ENCODE measurements at regions not wholly inside any gene's neighbourhood (a gene's known extent, or its start where the extent isn't known, plus 50 kb on each side); places are given as distances from the start of the nearest gene placed in this dataset.
A peak's percentile ranks its signal among the peaks of the same experiment; 100 is the strongest.
"Not testable (repeated sequence)": the region's sequence is repeated elsewhere in the genome, so short reads cannot be mapped to it uniquely, and the experiment has no call there.

- no peak for DNase-seq
These were observed 135.7 kb downstream of the IGF1 start for GRCh38 chr12:102344691-102345090.

DNA sequence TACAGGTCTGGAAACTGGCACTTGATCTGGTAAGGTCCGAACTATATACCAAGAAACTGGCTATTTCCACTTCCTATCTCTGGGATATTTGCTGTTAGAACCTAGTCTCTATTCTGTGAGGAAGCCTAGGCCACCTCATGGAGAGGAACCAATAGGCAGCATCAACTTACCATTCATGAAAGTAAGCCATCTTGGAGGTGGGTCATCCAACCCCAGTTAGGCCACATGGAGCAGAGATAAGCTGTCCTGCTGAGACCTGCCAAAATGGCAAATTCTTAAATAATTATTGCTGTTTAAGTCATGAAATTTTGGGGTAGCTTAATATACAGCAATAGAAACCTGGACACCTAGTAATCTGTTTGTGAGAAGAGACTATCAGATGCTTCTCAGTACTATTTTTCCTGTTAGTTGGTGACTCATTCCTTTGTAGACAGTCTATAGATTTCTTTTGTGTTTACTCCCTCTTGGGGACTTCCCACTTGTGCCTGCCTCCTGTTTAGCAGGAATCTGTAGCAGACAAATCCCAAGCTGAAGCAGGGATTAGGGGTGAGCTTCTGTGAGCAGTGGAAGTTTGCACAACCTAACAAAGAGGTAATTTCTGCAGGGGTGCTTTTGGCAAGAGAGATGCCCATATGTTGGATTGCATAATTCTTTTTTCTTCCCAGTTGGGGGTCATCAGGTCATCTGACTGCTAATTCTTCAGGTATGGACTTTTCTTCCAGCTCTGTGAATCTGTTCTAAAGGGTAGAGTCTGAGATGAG lies 136.8 kb downstream of the IGF1 start:
- DNase-seq, result no peak

DNA sequence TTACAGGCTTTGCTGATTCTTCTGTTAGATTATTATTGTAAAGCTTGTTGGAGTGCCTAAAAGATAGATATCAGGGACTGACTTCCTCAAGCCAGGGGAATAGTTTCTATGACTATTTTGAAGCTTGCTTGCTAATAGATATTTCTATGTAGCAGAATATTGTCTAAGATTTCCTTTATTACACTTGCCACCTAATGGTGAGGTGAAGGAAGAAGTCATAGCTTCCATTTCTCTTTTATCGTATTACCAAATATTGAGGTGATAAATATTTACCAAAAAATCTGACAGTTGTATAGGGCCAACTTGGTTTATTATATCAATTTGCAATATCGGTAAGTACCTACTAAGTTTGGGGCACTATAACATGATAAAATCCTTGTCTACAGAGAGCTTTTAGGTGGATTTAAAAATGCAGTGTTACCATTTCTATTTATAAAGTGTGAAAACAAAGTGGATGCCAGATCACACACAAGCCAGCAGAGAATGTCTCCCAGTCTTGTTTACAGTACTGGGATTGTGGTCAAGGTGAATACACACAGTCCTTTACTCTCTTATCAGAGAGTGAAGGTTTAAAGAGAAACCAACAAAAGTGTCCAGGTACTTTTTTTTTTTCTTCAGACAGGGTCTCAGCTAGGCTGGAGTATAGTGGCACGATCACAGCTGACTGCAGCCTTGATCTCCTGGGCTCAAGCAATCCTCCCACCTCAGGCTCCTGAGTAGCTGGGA lies 137.9 kb downstream of the IGF1 start:
- no peak for DNase-seq

DNA sequence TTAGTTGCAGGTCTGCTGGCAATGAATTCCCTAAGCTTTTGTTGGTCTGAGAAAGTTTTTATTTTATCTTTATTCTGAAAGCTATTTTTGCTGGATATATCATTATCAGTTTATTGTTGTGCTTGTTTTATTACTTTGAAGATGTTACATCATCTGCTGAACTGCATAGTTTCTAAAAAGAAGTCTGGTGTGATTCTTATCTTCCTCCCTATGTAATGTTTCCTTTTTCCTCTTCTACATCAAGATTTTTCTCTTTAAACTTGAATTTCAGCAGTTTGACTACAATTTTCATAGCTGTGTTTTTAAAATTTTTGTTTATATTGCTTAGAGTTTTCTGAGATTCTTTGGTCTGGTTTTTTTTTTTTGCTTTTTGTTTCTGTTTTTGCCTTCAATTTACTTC lies 137.1 kb upstream of the PMCH start:
- no peak for DNase-seq

- DNase-seq, result no peak
These were observed 133.8 kb upstream of the PMCH start for GRCh38 chr12:102331419-102331818.

GRCh38 chr12:102329883-102330282 lies 132.2 kb upstream of the PMCH start:
- DNase-seq, result no peak

- DNase-seq, result no peak
These were observed 129.3 kb upstream of the PMCH start for GRCh38 chr12:102326982-102327381.

DNA sequence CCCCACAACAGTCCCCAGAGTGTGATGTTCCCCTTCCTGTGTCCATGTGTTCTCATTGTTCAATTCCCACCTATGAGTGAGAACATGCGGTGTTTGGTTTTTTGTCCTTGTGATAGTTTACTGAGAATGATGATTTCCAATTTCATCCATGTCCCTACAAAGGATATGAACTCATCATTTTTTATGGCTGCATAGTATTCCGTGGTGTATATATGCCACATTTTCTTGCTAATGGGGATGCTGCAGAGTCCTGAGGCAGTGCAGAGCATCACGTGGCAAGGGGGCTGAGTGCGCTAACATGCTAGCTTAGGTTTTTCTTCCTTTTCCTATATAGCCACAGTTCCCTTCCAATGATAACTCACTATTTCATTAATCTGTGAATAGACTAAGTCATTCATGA lies 127.5 kb upstream of the PMCH start:
- DNase-seq, result not testable (repeated sequence)

DNA sequence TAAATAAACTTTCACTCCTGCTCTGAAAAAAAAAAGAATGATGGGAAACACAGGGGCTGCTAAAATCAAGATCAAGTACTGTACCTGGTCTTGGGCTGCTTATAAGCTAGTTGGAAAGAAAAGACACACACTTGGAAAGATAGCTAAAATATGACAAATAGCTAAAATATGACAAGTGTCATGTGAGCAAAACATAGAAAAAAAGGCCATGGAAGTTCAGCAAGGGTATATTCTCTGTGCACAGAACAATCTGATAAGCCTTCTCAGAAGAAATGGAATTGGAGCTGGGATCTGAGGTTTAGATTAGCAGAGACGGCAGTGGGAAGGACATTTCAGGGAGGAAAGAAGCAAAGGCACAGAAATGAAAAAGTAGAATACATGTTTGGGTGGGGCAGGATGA lies 126.2 kb upstream of the PMCH start:
- no peak for DNase-seq

DNA sequence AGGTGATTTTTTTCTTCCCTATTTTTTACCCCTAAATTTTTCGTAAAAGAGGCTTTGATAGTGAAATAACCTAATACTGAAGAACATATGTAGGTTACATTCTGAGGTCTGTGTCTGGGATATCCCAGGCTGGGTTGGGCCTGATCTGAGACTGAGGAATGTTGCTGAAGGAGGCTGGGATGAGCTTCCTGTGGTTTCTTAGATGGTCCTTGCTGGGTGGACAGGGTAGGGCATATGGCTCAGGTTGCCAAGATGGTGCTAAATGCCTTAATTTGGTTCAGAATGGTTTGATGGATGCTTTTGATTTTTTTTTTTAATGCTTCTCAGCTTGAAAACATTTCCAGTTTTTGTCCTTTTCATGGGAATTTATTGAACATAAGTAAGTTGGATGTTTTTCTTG lies 124.6 kb upstream of the PMCH start:
- no peak for DNase-seq

DNA sequence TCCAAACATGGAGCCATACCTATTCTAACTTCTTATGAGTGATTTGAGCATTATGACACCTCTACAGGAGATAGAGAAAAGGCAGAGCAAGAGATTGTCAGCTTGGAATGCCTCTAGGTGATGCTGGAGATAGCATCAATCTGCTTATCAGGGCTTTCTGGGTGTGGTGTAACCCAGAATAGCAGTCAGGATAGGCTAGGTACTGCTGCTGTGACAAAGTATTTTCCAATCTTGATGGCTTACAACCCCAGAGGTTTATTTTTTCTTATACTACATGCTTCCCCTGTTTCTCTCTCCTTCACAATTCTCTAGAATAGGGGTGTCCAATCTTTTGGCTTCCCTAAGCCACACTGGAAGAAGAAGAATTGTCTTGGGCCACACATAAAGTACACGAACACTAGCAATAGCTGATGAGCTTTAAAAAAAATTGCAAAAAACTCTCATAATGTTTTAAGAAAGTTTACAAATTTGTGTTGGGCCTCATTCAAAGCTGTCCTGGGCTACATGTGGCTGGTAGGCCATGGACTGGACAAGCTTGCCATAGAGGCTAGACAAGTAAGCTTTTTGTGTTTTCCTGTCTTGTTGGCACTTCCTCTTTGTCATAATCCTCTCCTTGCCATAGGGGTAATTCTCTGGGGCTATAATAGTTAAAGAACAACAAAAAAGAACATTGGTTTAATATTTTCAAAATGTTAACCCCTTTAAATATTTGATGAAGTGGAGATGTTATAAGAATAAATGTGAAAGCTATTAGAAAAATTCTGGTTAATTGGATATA lies 123.9 kb upstream of the PMCH start:
- DNase-seq, result no peak

GRCh38 chr12:102317155-102317554 lies 119.5 kb upstream of the PMCH start:
- DNase-seq, result no peak

- no peak for DNase-seq
These were observed 119.1 kb upstream of the PMCH start for GRCh38 chr12:102316723-102317122.

GRCh38 chr12:102314821-102315220 lies 117.2 kb upstream of the PMCH start:
- DNase-seq, result no peak

- not testable (repeated sequence) for DNase-seq
These were observed 115.7 kb upstream of the PMCH start for GRCh38 chr12:102313116-102313971.

- no peak for DNase-seq
These were observed 107.9 kb upstream of the PMCH start for GRCh38 chr12:102305486-102305885.

- DNase-seq, result not testable (repeated sequence)
These were observed 107.0 kb upstream of the PMCH start for GRCh38 chr12:102304667-102305066.

- DNase-seq, result no peak
These were observed 104.9 kb upstream of the PMCH start for GRCh38 chr12:102302553-102302952.

GRCh38 chr12:102301547-102301946 lies 103.9 kb upstream of the PMCH start:
- DNase-seq, result no peak

DNA sequence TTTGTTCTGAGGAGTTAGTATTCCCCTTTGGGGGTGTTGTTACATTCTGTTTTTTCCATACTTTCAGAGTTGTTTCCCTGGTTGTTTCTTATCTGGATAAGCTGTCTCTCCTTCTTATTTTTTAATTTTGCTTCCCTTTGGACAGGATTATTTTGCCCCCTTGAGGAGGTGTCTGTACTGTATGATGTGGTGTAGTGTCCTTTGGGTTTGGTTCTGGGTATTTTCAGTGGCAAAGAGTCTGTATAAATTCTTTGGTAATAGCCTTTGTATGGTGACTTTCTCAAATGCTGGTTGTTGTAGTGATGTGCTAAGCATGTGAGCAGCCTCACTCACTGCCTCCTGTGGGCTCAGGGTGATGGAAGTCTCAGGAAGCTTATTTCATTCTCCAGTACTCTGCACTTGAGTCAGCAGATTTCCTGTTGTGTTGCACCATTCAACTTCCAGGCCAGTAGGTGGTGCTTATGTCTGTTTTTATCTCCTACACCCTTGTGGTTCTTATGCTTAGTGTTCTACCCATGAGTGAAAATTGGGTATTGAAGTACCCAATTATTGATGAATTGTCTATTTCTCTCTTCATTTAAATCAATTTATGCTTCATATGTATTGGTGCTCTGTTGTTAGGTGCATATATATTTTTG lies 103.3 kb upstream of the PMCH start:
- peak in 1 of 2 experiments; percentile 30 for DNase-seq

GRCh38 chr12:102299731-102300130 lies 102.1 kb upstream of the PMCH start:
- DNase-seq, result no peak

DNA sequence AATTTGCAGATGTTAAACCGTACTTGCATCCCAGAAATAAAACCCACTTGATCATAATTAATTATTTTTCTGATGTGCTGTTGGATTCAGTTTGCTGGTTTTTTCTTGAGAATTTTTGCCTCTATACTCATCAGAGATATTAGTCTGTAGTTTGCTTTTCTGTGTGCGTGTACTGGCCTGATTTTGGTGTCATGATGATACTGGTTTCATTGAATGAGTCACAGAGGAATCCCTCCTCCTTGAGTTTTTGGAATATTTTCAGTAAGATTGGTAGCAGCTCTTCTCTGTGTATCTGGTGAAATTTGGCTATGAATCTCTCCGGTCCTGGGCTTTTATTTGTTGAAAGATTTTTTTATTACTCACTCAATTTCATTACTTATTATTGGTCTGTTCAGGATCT lies 100.4 kb upstream of the PMCH start:
- DNase-seq, result no peak

Data from NCI-H446 (cell line).